ENCODE measurements at regions not wholly inside any gene's neighbourhood (a gene's known extent, or its start where the extent isn't known, plus 50 kb on each side); places are given as distances from the start of the nearest gene placed in this dataset.

DNA sequence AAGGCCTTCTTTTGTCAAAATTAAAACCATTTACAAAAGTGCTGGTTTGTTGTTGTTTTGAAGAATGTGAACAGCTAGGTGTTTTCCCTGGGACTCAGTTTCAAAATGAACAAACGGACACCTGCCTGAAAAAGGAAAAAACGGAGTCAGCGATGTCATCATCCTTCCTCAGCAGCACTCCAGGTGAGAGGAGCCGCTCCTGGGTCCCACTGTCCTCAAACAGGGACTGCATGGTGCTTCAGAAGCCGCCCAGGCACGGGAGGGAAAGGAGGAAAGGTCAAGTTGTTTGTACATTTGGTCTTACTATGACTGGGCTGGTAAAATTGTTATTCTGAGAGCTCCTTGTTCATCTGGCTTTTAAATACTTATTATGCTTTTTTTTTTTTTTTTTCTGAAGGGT, 69.0 kb upstream of the ZSWIM6 start:
- no peak for DNase-seq (ENCODE audit: low read depth in 4 of 4, low spot score in 2 of 4)

DNA sequence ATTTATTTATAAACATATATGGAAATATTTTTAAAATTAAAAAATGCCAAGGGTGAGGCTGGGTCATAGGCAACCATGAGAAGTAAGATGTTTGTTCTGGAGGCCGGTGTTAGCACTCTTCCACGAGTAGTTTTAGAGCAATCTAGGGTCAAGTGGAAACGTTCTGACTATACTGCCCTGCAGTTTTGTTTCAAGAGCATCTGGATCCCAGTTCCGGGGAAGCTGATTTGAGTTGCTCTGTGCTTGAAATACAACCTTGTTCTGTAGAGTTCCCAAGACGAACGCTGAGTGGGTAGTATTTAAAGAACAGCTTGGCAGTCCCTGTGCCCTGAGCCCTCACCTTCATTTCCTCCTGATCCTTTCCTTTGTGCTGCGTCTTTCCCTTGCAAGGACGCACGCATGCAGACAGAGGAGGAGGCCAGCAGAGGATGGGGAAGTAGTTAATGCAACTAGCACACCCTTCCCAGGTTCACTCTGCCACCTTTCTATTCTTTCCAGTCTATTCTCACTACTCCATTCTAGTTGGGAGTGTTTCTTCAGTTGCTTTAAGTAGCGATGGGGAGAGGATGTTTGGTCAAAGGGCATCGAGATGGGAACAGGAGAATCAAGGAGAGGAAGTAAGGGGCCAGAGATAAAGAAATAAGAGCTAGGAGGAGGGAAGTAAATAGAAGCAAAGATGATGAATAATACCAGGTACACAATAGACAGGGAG, 68.3 kb upstream of the ZSWIM6 start:
- no peak for DNase-seq (ENCODE audit: low read depth in 4 of 4, low spot score in 2 of 4)

DNA sequence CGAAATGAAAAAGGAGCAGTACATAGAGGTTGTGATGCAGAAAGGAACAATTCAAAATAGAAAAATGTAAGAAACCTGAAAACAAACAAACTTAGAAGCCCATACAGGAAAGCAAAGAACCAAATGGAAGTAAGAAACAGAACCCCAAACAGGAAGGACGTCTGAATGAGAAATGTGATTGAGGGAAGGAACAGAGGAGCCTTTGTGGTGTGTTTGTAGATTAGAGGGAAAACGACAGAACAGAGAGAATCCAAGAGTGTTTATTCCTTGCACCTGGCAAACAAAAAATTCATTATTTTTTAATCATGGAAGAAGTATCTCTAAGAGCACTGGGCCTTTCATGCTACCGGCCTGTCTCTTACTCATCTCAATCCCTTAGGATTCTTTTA, 67.8 kb upstream of the ZSWIM6 start:
- no peak for DNase-seq (ENCODE audit: low read depth in 4 of 4, low spot score in 2 of 4)

DNA sequence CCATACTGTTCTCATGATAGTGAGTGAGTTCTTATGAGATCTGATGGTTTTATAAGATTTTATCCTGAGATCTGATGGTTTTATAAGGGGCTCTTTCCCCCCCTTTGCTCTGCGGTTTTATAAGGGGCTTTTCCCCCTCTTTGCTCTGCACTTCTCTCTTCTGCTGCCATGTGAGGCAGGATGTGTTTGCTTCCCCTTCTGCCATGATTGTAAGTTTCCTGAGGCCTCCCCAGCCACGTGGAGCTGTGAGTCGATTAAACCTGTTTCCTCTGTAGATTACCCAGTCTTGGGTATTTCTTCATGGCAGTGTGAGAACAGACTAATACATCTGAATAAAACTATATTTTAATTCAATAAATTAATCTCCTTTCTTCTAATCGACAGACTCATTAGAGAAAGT, 64.9 kb upstream of the ZSWIM6 start:
- no peak for DNase-seq (ENCODE audit: low read depth in 4 of 4, low spot score in 2 of 4)

DNA sequence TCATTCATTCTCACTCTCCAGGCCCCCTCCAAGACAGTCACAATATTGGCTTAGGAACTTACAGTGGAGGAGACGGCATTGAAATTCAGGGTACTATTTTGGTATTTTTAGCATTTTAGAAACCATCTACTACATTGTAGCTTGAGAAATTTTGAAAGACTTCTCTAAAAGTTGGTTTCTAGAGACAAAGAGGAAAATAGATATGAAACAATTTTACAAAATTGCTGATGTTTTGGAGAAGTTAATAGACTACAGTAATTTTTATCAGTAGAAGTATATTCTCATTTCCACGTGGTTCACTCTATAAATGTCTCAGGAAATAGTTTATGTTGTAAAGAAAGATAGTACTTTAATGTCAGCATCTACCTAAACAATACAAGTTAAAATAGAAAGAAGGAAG, 63.2 kb upstream of the ZSWIM6 start:
- no peak for DNase-seq (ENCODE audit: low read depth in 4 of 4, low spot score in 2 of 4)

DNA sequence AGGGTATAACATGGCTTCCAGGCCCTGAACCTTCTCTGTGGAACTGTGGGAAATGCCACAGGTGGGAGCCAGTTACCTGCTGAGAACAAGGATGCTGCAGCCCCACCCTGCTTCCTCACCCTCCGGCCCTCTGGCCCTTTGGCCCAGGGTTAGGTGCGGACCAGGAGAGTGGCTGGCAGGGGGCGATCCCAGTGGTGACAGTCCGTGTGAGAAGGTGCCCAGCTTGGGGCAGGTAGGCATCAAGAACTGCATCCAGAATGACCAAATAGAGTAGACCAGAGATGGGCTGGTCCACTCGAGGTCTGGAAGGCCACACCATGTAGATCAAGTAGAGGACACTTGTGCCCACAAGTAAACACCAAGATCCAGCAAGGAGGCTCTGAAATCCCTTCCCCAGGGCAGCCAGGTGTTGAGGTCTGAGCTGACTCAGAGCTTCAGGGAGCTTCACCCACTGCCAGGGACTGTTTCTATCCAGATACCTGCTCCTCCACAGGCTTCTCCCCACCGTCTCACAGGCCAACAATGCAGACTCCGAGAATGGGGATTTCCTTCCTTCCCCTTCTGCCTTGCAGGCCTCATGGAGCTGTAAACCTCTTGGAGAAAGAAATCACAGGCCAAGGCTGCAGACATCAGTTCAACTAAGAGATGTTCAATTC, 61.4 kb upstream of the ZSWIM6 start:
- DNase-seq (ENCODE audit: low read depth in 4 of 4, low spot score in 2 of 4) = no peak

DNA sequence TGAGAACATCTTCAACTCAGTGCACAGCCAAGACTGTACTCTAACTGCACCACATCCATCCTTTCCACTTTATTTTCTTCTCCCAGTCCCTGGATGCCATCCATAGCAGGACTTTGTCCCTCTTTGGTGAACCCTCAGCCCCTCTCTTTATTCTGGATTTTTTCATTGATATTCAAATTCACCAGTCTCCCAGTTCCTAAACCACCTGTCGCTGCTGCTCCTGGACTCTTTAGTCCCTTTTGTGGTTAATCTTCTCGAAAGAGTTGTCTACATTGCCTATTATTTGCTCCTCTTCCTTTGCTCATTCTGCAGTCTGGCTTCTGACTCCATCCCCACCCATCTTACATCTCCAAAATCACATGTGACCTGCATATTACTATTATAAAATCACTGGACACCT, 59.4 kb upstream of the ZSWIM6 start:
- no peak for DNase-seq (ENCODE audit: low read depth in 4 of 4, low spot score in 2 of 4)

DNA sequence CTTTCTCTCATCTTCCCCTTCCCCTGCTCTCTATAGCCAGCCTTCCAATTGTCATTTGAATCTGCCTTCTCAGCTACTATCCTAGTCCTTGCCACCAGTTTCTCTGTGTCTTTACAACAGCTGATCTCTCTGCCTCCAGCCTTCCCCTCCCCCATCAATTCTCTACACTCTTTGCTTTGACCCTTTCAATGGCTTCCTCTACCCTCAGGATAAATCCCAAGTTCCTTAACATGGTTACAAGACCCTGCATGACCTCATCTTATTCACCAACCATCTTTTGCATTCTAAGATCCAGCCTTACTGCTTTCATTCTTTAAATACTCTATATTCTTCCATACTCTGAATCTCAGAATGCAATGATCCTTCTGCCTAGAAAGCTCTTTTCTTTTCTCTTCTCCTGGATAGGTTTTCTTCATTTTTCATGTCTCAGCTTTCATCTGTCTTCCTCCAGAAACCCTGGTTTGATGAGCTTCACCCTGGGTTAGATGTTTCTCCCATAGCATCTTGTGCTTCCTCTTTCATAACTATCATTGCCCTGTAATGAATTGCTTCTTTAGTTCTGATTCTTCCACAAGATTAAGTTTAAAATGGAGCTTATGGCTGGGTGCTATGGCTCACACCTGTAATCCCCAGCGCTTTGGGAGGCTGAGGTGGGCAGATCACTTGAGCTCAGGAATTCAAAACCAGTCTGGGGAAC, 58.6 kb upstream of the ZSWIM6 start:
- no peak for DNase-seq (ENCODE audit: low read depth in 4 of 4, low spot score in 2 of 4)

DNA sequence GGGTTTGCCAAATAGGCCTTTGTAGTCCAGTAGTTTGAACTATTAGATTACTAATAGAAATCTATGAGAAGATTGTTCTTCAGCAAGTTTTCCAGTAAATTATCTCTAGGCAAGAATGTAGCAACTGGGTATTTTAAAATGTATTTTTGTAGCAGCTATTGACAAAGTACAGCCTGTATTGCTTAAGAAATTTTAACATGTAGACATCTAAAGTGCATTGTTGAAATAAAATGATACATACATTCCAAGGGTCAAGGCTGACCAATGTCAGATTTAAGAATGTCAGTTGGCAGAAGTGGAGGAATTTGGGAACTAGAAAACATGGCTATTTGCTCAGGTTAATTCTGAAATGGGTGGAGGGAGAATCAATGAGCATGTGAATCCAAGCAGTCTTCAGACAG, 57.5 kb upstream of the ZSWIM6 start:
- DNase-seq (ENCODE audit: low read depth in 4 of 4, low spot score in 2 of 4) = no peak

DNA sequence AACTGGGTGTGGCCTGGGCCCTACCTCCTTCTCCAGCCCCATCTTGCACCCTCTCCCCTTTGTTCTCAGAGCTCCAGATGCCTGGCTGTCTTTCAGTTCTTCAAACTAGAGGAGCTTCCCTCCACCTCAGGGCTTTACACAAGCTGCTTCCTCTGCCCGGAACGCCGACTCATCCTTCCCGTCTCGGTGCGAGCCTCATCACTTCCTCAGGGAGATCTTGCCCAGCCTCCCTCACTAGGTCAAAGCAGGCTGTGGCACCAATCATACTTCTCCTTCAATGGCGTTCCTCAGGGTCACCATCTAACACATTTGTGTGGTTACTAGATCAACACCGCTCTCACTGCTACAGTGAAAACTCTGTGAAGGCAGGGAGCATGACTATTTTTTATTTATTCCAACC, 56.2 kb upstream of the ZSWIM6 start:
- DNase-seq (ENCODE audit: low read depth in 4 of 4, low spot score in 2 of 4) = no peak

DNA sequence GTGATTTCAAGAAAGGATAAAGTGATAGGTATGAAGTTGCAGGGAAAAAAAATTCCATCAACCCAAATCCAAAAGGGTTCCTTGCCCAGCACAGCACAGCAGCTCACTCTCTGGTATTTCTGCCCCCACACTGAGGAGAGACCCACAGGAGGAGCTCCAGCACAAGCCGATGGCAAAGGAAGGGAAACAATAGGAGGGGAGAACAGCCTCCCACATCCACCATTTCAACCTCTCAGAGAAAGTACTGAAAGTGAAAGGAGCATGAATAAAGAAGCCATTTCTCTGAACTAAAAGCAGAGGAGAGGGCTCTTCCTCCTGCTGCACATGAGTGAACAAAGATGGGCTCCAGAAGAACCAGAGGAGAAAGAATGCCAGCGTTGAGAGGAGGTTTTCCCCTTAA, 54.9 kb upstream of the ZSWIM6 start:
- DNase-seq (ENCODE audit: low read depth in 4 of 4, low spot score in 2 of 4) = no peak

DNA sequence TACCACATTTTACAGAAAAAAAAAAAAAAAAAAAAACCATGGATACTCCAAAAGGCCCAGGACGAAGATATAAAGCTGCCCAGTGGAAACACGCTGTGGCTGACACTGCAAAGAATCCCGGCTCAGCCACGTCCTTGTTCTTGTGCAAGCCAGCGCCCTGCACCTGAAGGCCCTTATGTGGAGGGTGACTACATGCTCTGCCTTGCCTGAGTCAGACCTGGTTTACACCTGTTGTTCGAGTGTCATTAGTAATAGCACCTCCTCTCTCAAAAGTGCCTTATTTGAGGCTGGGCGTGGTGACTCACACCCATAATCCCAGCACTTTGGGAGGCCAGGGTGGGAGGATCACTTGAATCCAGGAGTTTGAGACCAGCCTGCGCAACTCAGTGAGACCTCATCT, 54.3 kb upstream of the ZSWIM6 start:
- no peak for DNase-seq (ENCODE audit: low read depth in 4 of 4, low spot score in 2 of 4)

DNA sequence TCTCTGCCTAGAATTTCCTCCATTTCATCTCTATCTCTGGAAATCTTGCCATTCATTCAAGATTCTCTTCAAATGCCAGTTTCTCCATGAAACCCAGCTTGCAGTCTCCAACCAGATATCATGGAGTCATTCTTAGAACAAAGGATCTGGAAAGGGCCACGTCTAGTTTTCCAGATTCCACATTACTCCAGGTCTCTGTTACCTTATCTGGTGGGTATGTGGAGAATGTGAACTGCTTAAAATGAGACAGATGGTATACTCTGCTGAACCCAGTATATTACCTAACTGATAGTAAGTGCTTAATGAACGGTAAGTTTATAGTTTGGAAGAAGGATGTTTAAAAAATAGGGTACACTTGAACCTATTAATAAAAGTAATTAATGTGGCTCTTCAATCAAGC, 52.3 kb upstream of the ZSWIM6 start:
- DNase-seq (ENCODE audit: low read depth in 4 of 4, low spot score in 2 of 4) = no peak

DNA sequence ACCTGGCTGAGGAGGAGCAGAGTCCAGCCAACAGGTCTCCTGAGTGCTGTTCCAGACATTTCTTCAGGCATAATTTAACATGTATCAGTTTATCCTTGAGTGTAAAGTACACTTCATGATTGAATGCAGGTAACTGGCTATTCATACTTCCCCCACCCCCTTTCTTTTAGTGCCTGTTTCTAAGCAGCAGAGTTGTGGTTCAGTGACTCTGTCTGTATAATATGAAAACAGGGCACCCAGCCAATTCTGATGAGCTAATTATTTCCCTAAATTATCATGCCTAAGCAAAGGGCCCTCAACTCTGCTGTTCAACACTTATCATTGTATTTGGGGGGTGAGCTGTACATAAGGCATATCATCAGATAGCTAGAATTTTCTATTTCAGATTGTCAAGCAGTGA, 51.9 kb upstream of the ZSWIM6 start:
- peak in 1 of 4 donors; percentile 70 for DNase-seq (ENCODE audit: low read depth in 4 of 4, low spot score in 2 of 4)

DNA sequence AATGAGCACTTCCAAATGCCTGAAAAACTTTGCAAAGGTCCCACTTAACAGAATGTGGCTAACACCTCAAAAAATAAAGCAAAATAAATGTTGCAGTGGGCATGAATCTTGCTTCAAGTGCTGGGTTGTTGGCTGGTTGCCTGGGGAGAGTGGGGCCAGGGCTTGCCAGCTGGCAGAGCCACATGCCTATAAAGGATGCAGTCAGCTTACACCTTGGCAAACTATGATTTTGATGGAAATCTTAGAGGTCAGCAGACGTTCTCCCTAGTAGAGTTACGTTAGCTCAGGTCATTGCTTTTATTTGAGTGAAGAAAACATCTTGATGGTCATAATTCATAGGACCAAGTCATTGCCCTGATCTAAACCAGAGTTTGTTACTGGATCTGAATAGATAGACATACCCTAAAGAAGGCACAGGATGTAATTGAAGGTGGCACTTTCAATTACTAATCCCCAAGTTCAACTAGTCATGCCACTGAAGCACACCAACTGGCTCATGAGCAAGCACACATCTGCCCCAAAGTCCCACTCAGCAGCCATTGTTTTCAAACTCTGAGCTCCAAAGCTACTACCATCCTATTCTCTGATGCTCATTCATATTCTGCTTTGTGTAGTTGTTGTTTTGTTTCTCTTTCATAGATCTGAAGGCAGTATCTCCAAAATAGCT, 51.2 kb upstream of the ZSWIM6 start:
- no peak for DNase-seq (ENCODE audit: low read depth in 4 of 4, low spot score in 2 of 4)

DNA sequence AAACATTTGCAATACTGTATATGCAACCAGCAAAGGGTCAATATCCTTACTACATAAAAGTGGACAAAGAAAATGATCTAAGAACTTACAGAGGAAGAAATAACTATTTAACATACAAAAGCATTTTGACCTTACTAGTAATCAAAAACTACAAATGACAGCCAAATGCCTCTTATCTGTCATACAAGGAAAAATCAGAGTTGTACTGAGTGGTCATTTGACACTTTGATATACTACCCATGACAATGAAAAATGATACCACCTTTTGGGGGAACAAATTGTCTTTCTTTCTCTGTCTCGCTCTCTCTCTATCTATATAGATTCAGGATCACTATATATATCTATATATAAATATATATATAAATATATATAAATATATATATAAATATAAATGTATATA, 50.4 kb upstream of the ZSWIM6 start:
- no peak for DNase-seq (ENCODE audit: low read depth in 4 of 4, low spot score in 2 of 4)
